Mesenchymal stem cell (in vitro differentiated cells and primary cell): ENCODE measurements at regions not wholly inside any gene's neighbourhood (a gene's known extent, or its start where the extent isn't known, plus 50 kb on each side); places are given as distances from the start of the nearest gene placed in this dataset.

Experiments
- DNase-seq: peaks from one replicate; pipeline ENCODE4 v3.0.0-alpha.2; 2013
- H2AFZ ChIP-seq: one replicate; pipeline ENCODE4 v1.6.1; 2013; ENCODE audit warnings: low read depth, mild to moderate bottlenecking, control low read depth, inconsistent platforms, low read length, moderate library complexity
- H2AK5ac ChIP-seq: 2 replicates; pipeline ENCODE4 v1.6.1; 2013; ENCODE audit warnings: low read length, moderate library complexity, mild to moderate bottlenecking, inconsistent platforms; ENCODE audit not compliant: severe bottlenecking
- H2BK120ac ChIP-seq: one replicate; pipeline ENCODE4 v1.6.1; 2013; ENCODE audit warnings: low read depth, mild to moderate bottlenecking, inconsistent platforms, low read length, moderate library complexity
- H2BK12ac ChIP-seq, 2 experiments: one replicate each; pipeline ENCODE4 v1.6.1; 2013; ENCODE audit warnings: inconsistent platforms in 2 of 2, low read length in 2 of 2, mild to moderate bottlenecking in 2 of 2, moderate library complexity in 2 of 2, control low read depth in 1 of 2
- H2BK15ac ChIP-seq: one replicate; pipeline ENCODE4 v1.6.1; 2013; ENCODE audit warnings: mild to moderate bottlenecking, low read depth, inconsistent platforms; ENCODE audit not compliant: poor library complexity, severe bottlenecking
- H2BK5ac ChIP-seq: 2 replicates; pipeline ENCODE4 v1.6.1; 2013; ENCODE audit warnings: low read depth, mild to moderate bottlenecking, low read length, control low read depth, inconsistent platforms; ENCODE audit not compliant: poor library complexity, severe bottlenecking
- H3K14ac ChIP-seq, 2 experiments: one replicate each; pipeline ENCODE4 v1.6.1; 2013; ENCODE audit warnings: inconsistent platforms in 2 of 2, low read length in 2 of 2, control low read depth in 1 of 2, mild to moderate bottlenecking in 1 of 2, moderate library complexity in 1 of 2
- H3K18ac ChIP-seq, 2 experiments: one replicate each; pipeline ENCODE4 v1.6.1; 2013; ENCODE audit warnings: inconsistent platforms in 2 of 2, low read length in 2 of 2, control low read depth in 1 of 2, low read depth in 1 of 2, mild to moderate bottlenecking in 1 of 2
- H3K23ac ChIP-seq, 2 experiments: one replicate each; pipeline ENCODE4 v1.6.1; 2013; ENCODE audit warnings: inconsistent platforms in 2 of 2, low read length in 2 of 2, mild to moderate bottlenecking in 2 of 2, moderate library complexity in 2 of 2, control low read depth in 1 of 2
- H3K27ac ChIP-seq: 2 replicates; pipeline ENCODE4 v1.5.1; 2013; ENCODE audit warnings: mild to moderate bottlenecking, moderate library complexity, low read length, control low read depth, inconsistent platforms; ENCODE audit not compliant: poor library complexity, severe bottlenecking
- H3K27me3 ChIP-seq, 2 experiments: 2 replicates each; pipeline versions ENCODE4 v1.6.1 to v1.7.0; 2013; ENCODE audit warnings: low read length in 2 of 2, mild to moderate bottlenecking in 2 of 2, moderate library complexity in 2 of 2, control low read depth in 1 of 2, inconsistent platforms in 1 of 2; ENCODE audit not compliant: control insufficient read depth in 1 of 2, insufficient read depth in 1 of 2
- H3K36me3 ChIP-seq, 2 experiments: 2 replicates each; pipeline versions ENCODE4 v1.6.1 to v1.7.0; 2013; ENCODE audit warnings: low read length in 2 of 2, control low read depth in 1 of 2, inconsistent platforms in 1 of 2, low read depth in 1 of 2, mild to moderate bottlenecking in 1 of 2; ENCODE audit not compliant: insufficient read depth in 2 of 2, control insufficient read depth in 1 of 2
- H3K4ac ChIP-seq, 2 experiments: one replicate each; pipeline ENCODE4 v1.6.1; 2013; ENCODE audit warnings: inconsistent platforms in 2 of 2, low read length in 2 of 2, mild to moderate bottlenecking in 2 of 2, moderate library complexity in 2 of 2, control low read depth in 1 of 2, low read depth in 1 of 2
- H3K4me1 ChIP-seq: 2 replicates; pipeline ENCODE4 v1.6.1; 2013; ENCODE audit warnings: low read depth, low read length, control low read depth; ENCODE audit not compliant: control insufficient read depth, insufficient read depth
- H3K4me2 ChIP-seq: 2 replicates; pipeline ENCODE4 v1.6.1; 2013; ENCODE audit warnings: low read length, mild to moderate bottlenecking, inconsistent platforms; ENCODE audit not compliant: poor library complexity, severe bottlenecking
- H3K4me3 ChIP-seq, 2 experiments: 2 replicates each; pipeline versions ENCODE4 v1.5.1 to v1.7.0; 2013; ENCODE audit warnings: low read length in 2 of 2, mild to moderate bottlenecking in 2 of 2, control low read depth in 1 of 2, low read depth in 1 of 2; ENCODE audit not compliant: insufficient read depth in 1 of 2
- H3K79me1 ChIP-seq: replicated peaks from 2 replicates; pipeline ENCODE4 v1.6.1; 2013; ENCODE audit warnings: mild to moderate bottlenecking, control low read depth, low read length, inconsistent platforms; ENCODE audit not compliant: poor library complexity, severe bottlenecking
- H3K9ac ChIP-seq: 2 replicates; pipeline ENCODE4 v1.7.0; 2013; ENCODE audit warnings: mild to moderate bottlenecking, low read length, moderate library complexity
- H3K9me3 ChIP-seq: 2 replicates; pipeline ENCODE4 v1.7.0; 2013; ENCODE audit warnings: mild to moderate bottlenecking, low read length; ENCODE audit not compliant: control insufficient read depth
- H4K8ac ChIP-seq: one replicate; pipeline ENCODE4 v1.6.1; 2013; ENCODE audit warnings: inconsistent platforms, mild to moderate bottlenecking, low read length, moderate library complexity
- H4K91ac ChIP-seq: one replicate; pipeline ENCODE4 v1.6.1; 2013; ENCODE audit warnings: mild to moderate bottlenecking, low read length, inconsistent platforms
- WGBS: methylation state at CpG from one replicate; pipeline ENCODE4 v1.1.7; 2013; ENCODE audit warnings: mixed read lengths; 5-methylcytosine and 5-hydroxymethylcytosine counted together

DNA sequence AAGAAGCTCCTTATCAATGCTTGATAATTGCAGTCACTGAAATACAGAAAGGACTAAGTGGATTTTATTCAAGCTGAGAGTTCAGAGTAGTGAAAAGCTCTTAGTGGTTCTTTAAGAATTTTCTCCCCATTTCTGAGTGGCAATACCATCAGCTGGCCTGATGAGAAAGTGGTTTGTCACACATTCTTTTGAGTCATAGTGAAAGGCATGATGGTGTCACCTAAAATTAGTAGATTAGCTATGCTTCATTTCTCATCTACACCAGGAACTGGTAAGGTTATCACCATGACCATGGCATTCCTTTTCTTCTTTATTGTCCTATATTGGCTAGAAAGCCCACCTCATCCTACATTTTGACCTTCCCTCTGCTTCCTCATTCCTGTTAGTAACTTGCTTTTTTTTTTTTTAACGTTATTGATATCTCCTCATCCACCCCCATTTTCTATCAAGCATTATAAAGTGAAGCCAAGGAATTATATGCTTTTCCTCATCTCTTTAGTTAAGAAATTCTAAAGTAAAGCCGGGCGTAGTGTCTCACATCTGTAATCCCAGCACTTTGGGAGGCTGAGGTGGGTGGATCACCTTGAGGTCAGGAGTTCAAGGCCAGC is 67.4 kb upstream of the LOC128125822 start:
- H2BK5ac ChIP-seq, result no peak overlapping the region
- H3K4me2 ChIP-seq, result no peak overlapping the region
- H3K4me3 ChIP-seq, result no peak overlapping the region
- H2AK5ac ChIP-seq, result no peak overlapping the region
- no peak overlapping the region for H3K27ac ChIP-seq
- no peak for DNase-seq
- H3K4me1 ChIP-seq, result no peaks in the 10 kb centered on the region
- H3K4ac ChIP-seq, result no peak overlapping the region
- no peaks in the 10 kb centered on the region for H3K27me3 ChIP-seq
- H2BK120ac ChIP-seq, result no peak overlapping the region
- no peak overlapping the region for H3K23ac ChIP-seq
- H3K36me3 ChIP-seq, result no peaks in the 10 kb centered on the region
- 76% methylated on average over 3 of the region's 3 CpGs for WGBS
- no peak overlapping the region for H3K9ac ChIP-seq
- H4K91ac ChIP-seq, result no peak overlapping the region
- no peaks in the 10 kb centered on the region for H3K9me3 ChIP-seq
- H2BK12ac ChIP-seq, result no peak overlapping the region
- no peak overlapping the region for H3K18ac ChIP-seq
- no peak overlapping the region for H2AFZ ChIP-seq
- no peak overlapping the region for H2BK15ac ChIP-seq
- H3K14ac ChIP-seq, result no peak overlapping the region
- no peak overlapping the region for H4K8ac ChIP-seq
- no peaks in the 10 kb centered on the region for H3K79me1 ChIP-seq

GRCh38 chr6:63507096-63507495 is 65.2 kb upstream of the LOC128125822 start:
- Histone ChIP-seq H3K18ac (no peak overlapping the region), H2BK12ac (no peak overlapping the region), H3K27me3 (no peaks in the 10 kb centered on the region), H3K9me3 (no peaks in the 10 kb centered on the region), H2AFZ (no peak overlapping the region), H2BK120ac (no peak overlapping the region), H3K36me3 (no peaks in the 10 kb centered on the region), H2BK15ac (no peak overlapping the region), H3K4me2 (no peak overlapping the region), H2BK5ac (no peak overlapping the region), H3K14ac (no peak overlapping the region), H3K4ac (no peak overlapping the region), H3K23ac (no peak overlapping the region), H3K79me1 (no peaks in the 10 kb centered on the region), H3K27ac (no peak overlapping the region), H4K91ac (no peak overlapping the region), H4K8ac (no peak overlapping the region), H2AK5ac (no peak overlapping the region), H3K9ac (no peak overlapping the region), H3K4me3 (no peak overlapping the region), H3K4me1 (no peaks in the 10 kb centered on the region)
- WGBS, result 89% methylated on average over 2 of the region's 3 CpGs
- DNase-seq, result no peak

- Histone ChIP-seq H3K9me3 (no peaks in the 10 kb centered on the region), H2BK5ac (no peak overlapping the region), H2AFZ (no peak overlapping the region), H3K4me3 (no peak overlapping the region), H3K9ac (no peak overlapping the region), H3K27me3 (no peaks in the 10 kb centered on the region), H3K36me3 (no peaks in the 10 kb centered on the region), H2BK120ac (no peak overlapping the region), H2BK12ac (no peak overlapping the region), H4K91ac (no peak overlapping the region), H3K4ac (no peak overlapping the region), H3K14ac (no peak overlapping the region), H3K4me2 (no peak overlapping the region), H4K8ac (no peak overlapping the region), H3K23ac (no peak overlapping the region), H3K18ac (no peak overlapping the region), H3K27ac (no peak overlapping the region), H3K4me1 (no peaks in the 10 kb centered on the region), H2BK15ac (no peak overlapping the region), H2AK5ac (no peak overlapping the region), H3K79me1 (no peaks in the 10 kb centered on the region)
- WGBS, result 31% methylated on average over 4 of the region's 7 CpGs
- DNase-seq, result peak; percentile 92
Observed at GRCh38 chr6:63509652-63510352, 62.5 kb upstream of the LOC128125822 start.

GRCh38 chr6:63510353-63510686 is 62.0 kb upstream of the LOC128125822 start:
- Histone ChIP-seq H3K23ac (no peak overlapping the region), H3K18ac (no peak overlapping the region), H3K27ac (no peak overlapping the region), H3K9me3 (no peaks in the 10 kb centered on the region), H2AK5ac (no peak overlapping the region), H2BK12ac (no peak overlapping the region), H2BK5ac (no peak overlapping the region), H3K14ac (no peak overlapping the region), H3K79me1 (no peaks in the 10 kb centered on the region), H2BK15ac (no peak overlapping the region), H3K4me1 (no peaks in the 10 kb centered on the region), H3K4me3 (no peak overlapping the region), H4K8ac (no peak overlapping the region), H3K27me3 (no peaks in the 10 kb centered on the region), H3K36me3 (no peaks in the 10 kb centered on the region), H4K91ac (no peak overlapping the region), H2AFZ (no peak overlapping the region), H3K4me2 (no peak overlapping the region), H2BK120ac (no peak overlapping the region), H3K4ac (no peak overlapping the region), H3K9ac (no peak overlapping the region)
- DNase-seq, result no peak
- 84% methylated on average over 2 of the region's 2 CpGs for WGBS
